Liver (tissue), 8 donors: ENCODE measurements at regions not wholly inside any gene's neighbourhood (a gene's known extent, or its start where the extent isn't known, plus 50 kb on each side); places are given as distances from the start of the nearest gene placed in this dataset.

Source experiments
- DNase-seq: peaks from one replicate; pipeline ENCODE4 v3.0.0-alpha.2; 2017; ENCODE audit warnings: low spot score
- H3K27ac ChIP-seq, 2 donors: one replicate each; pipeline ENCODE4 v1.7.0; 2013; ENCODE audit warnings: inconsistent platforms in 2 of 2, low read length in 2 of 2, control low read depth in 1 of 2, low read depth in 1 of 2, mild to moderate bottlenecking in 1 of 2
- H3K27me3 ChIP-seq, 4 donors: one replicate each; pipeline versions ENCODE4 v1.6.1 to v1.7.0; 2013; ENCODE audit warnings: low read length in 3 of 4, inconsistent platforms in 1 of 4, mild to moderate bottlenecking in 1 of 4, moderate library complexity in 1 of 4; ENCODE audit not compliant: control insufficient read depth in 4 of 4, insufficient read depth in 4 of 4
- H3K36me3 ChIP-seq, 4 donors: one replicate each; pipeline versions ENCODE4 v1.6.1 to v1.7.0; 2013; ENCODE audit warnings: low read length in 3 of 4, mild to moderate bottlenecking in 3 of 4, low read depth in 1 of 4, moderate library complexity in 1 of 4; ENCODE audit not compliant: control insufficient read depth in 4 of 4, insufficient read depth in 3 of 4
- H3K4me1 ChIP-seq, 4 donors: one replicate each; pipeline versions ENCODE4 v1.6.1 to v1.7.0; 2013; ENCODE audit warnings: low read length in 3 of 4, mild to moderate bottlenecking in 3 of 4, moderate library complexity in 1 of 4; ENCODE audit not compliant: control insufficient read depth in 4 of 4, insufficient read depth in 4 of 4
- H3K4me3 ChIP-seq, 3 donors: one replicate each; pipeline versions ENCODE4 v1.6.1 to v1.7.0; 2013; ENCODE audit warnings: low read length in 3 of 3, control low read depth in 1 of 3, low read depth in 1 of 3, mild to moderate bottlenecking in 1 of 3
- H3K9ac ChIP-seq, 2 donors: one replicate each; pipeline ENCODE4 v1.7.0; 2013; ENCODE audit warnings: low read length in 2 of 2, mild to moderate bottlenecking in 2 of 2, moderate library complexity in 2 of 2, control low read depth in 1 of 2, low read depth in 1 of 2
- H3K9me3 ChIP-seq, 4 donors: one replicate each; pipeline versions ENCODE4 v1.6.1 to v1.7.0; 2013; ENCODE audit warnings: low read length in 3 of 4; ENCODE audit not compliant: control insufficient read depth in 4 of 4
- EGR1 ChIP-seq, 2 donors: IDR thresholded peaks; 2 replicates each; pipeline ENCODE4 v1.6.1; 2016 to 2018; ENCODE audit warnings: antibody characterized with exemption in 2 of 2, low read depth in 2 of 2
- FOXA1 ChIP-seq: IDR thresholded peaks from 2 replicates; pipeline ENCODE4 v1.6.1; 2016; ENCODE audit warnings: antibody characterized with exemption
- FOXA2 ChIP-seq: IDR thresholded peaks from 2 replicates; pipeline ENCODE4 v1.6.1; 2016; ENCODE audit warnings: antibody characterized with exemption
- GABPA ChIP-seq, 2 donors: IDR thresholded peaks in 1 of 2; conservative IDR thresholded peaks in 1 of 2; 2 replicates each; pipeline ENCODE4 v1.6.1; 2016; ENCODE audit warnings: antibody characterized with exemption in 2 of 2, mild to moderate bottlenecking in 1 of 2, moderate library complexity in 1 of 2
- HNF4A ChIP-seq, 2 donors: conservative IDR thresholded peaks; 2 replicates each; pipeline ENCODE4 v1.6.1; 2016; ENCODE audit warnings: antibody characterized with exemption in 2 of 2, mild to moderate bottlenecking in 2 of 2
- HNF4G ChIP-seq: IDR thresholded peaks from 2 replicates; pipeline ENCODE4 v1.6.1; 2016; ENCODE audit warnings: antibody characterized with exemption
- NR2F2 ChIP-seq: IDR thresholded peaks from 2 replicates; pipeline ENCODE4 v1.6.1; 2016; ENCODE audit warnings: antibody characterized with exemption
- RXRA ChIP-seq, 2 donors: IDR thresholded peaks; 2 replicates each; pipeline ENCODE4 v1.6.1; 2017 to 2018; ENCODE audit warnings: antibody characterized with exemption in 2 of 2, mild to moderate bottlenecking in 1 of 2
- TAF1 ChIP-seq: conservative IDR thresholded peaks from 2 replicates; pipeline ENCODE4 v1.6.1; 2016; ENCODE audit warnings: antibody characterized with exemption, mild to moderate bottlenecking
- YY1 ChIP-seq: IDR thresholded peaks from 2 replicates; pipeline ENCODE4 v1.6.1; 2016; ENCODE audit warnings: antibody characterized with exemption, mild to moderate bottlenecking
- WGBS: extraction: QIAGEN DNeasy Blood & Tissue Kit; methylation state at CpG from one replicate; pipeline ENCODE4 v1.1.7; 2013; 5-methylcytosine and 5-hydroxymethylcytosine counted together
- TF ChIP-seq, protein P1 (sequence below): IDR thresholded peaks from 2 replicates; pipeline ENCODE4 v1.6.1; 2016; ENCODE audit warnings: antibody characterized with exemption
- TF ChIP-seq, protein P2 (sequence below): IDR thresholded peaks from 2 replicates; pipeline ENCODE4 v1.6.1; 2016; ENCODE audit warnings: antibody characterized with exemption
- TF ChIP-seq, protein P3 (sequence below): IDR thresholded peaks from 2 replicates; pipeline ENCODE4 v1.6.1; 2016; ENCODE audit warnings: antibody characterized with exemption
- TF ChIP-seq, protein P4 (sequence below): IDR thresholded peaks from 2 replicates; pipeline ENCODE4 v1.6.1; 2016; ENCODE audit warnings: antibody characterized with exemption, mild to moderate bottlenecking
- TF ChIP-seq, protein P5 (sequence below): fragments of 150-350 bp; IDR thresholded peaks from 2 replicates; pipeline ENCODE4 v1.5.1; 2017; ENCODE audit warnings: improper control_type of control experiment, low read depth, low read length; ENCODE audit not compliant: missing input control
- donor health status: healthy.
- donor health status: healthy.
- donor health status: healthy.
- donor health status: healthy.
- donor health status: healthy.

DNA sequence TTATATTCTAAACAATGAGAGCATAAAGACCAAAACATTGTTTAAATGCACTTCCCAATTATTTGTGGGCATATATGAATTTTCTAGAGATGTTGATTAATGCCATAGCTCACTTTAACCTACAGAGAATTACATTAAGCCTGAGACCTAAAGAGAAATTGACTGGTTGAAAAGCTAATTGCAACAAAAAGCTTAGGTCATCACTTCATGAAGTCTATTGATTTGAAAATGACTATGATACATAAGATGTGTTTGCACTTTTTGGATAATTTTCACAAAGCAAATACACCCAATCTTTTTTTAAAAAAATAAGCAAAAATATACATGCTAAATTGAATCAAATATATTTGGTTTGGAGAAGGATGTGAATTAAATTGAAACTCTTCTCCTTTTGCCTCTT, 532.8 kb upstream of the GOLIM4 start (continued):
- no peak for TF ChIP-seq RXRA (IDR thresholded peaks at IDR 0.05)
- no peak for TF ChIP-seq FOXA1
- TF ChIP-seq FOXA2: no peak

DNA sequence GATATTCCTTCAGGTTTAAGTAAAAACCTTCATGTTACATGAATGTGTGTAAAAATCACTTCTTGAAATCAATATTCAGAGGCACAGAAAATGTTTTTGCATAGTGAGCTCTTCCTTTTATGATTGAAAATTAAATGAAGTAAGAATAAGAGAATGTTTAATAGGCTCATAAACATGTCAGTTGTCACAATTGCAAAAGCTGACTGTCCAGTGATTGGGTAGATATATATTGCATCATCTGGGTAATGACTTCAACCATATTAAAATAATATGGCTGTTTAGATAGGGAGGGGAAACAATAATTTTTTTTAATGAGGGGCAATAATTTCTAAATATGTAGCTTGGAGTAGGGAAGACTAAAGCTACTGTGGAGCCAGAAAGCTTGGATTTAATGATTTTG, 529.8 kb upstream of the GOLIM4 start:
- DNase-seq: no peak
- no peak for TF ChIP-seq HNF4A (conservative IDR thresholded peaks at IDR 0.05)
- TF ChIP-seq, protein P1, sequence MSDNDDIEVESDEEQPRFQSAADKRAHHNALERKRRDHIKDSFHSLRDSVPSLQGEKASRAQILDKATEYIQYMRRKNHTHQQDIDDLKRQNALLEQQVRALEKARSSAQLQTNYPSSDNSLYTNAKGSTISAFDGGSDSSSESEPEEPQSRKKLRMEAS: no peak
- no peak for TF ChIP-seq FOXA1
- TF ChIP-seq, protein P2, sequence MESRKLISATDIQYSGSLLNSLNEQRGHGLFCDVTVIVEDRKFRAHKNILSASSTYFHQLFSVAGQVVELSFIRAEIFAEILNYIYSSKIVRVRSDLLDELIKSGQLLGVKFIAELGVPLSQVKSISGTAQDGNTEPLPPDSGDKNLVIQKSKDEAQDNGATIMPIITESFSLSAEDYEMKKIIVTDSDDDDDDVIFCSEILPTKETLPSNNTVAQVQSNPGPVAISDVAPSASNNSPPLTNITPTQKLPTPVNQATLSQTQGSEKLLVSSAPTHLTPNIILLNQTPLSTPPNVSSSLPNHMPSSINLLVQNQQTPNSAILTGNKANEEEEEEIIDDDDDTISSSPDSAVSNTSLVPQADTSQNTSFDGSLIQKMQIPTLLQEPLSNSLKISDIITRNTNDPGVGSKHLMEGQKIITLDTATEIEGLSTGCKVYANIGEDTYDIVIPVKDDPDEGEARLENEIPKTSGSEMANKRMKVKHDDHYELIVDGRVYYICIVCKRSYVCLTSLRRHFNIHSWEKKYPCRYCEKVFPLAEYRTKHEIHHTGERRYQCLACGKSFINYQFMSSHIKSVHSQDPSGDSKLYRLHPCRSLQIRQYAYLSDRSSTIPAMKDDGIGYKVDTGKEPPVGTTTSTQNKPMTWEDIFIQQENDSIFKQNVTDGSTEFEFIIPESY: no peak
- TF ChIP-seq YY1: no peak
- no peak for TF ChIP-seq GABPA (IDR thresholded peaks at IDR 0.05 in 1 of 2, conservative IDR thresholded peaks at IDR 0.05 in 1 of 2)
- no peak for TF ChIP-seq TAF1
- no peak for TF ChIP-seq FOXA2
- Histone ChIP-seq H3K27me3 (peaks cover 0 to 4% (median 0%) of the 10 kb centered on the region in 4 donors), H3K4me1 (no peaks in the 10 kb centered on the region), H3K4me3 (no peak overlapping the region), H3K27ac (no peak overlapping the region), H3K9ac (no peak overlapping the region), H3K36me3 (no peaks in the 10 kb centered on the region), H3K9me3 (no peaks in the 10 kb centered on the region)

DNA sequence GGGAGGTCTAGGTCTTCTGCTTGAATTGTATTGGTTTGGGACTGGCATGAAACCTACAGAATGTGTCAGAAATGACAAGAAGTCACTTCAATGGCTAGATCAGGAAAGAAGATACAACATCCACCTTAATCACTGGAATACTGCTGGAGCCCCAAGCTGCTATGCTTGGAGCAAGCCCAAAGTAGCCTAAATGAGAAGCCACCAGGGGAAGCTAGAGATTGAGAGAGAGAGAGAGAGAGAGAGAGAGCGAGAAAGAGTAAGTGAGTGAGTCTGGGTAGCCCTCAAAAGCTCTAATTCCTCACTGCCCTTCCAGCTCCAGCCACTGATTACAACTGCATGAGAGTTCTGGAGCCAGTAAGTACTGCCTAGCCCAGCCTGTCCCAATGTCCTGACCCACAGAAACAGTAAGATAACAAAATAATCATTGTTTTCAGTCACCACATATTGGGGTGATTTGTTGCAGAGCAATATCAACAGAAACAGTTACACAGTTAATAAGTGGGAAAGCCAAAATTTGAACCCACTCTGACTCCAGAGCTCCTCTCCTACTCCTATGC, 529.2 kb upstream of the GOLIM4 start:
- WGBS: 94% methylated on average over 1 of the region's 1 CpG
- Histone ChIP-seq H3K9ac (no peak overlapping the region), H3K27me3 (peaks cover 0 to 4% (median 0%) of the 10 kb centered on the region in 4 donors), H3K36me3 (no peaks in the 10 kb centered on the region), H3K27ac (no peak overlapping the region), H3K9me3 (no peaks in the 10 kb centered on the region), H3K4me1 (no peaks in the 10 kb centered on the region), H3K4me3 (no peak overlapping the region)
- DNase-seq: no peak
- TF ChIP-seq, protein P2: no peak
- TF ChIP-seq, protein P1: no peak
- TF ChIP-seq HNF4G (no peak), FOXA2 (no peak), NR2F2 (no peak), EGR1 (IDR thresholded peaks at IDR 0.05; ENCODE audit: low read depth in 2 of 2) (no peak), YY1 (no peak)
- TF ChIP-seq, protein P3, sequence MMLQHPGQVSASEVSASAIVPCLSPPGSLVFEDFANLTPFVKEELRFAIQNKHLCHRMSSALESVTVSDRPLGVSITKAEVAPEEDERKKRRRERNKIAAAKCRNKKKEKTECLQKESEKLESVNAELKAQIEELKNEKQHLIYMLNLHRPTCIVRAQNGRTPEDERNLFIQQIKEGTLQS: no peak
- TF ChIP-seq, protein P4, sequence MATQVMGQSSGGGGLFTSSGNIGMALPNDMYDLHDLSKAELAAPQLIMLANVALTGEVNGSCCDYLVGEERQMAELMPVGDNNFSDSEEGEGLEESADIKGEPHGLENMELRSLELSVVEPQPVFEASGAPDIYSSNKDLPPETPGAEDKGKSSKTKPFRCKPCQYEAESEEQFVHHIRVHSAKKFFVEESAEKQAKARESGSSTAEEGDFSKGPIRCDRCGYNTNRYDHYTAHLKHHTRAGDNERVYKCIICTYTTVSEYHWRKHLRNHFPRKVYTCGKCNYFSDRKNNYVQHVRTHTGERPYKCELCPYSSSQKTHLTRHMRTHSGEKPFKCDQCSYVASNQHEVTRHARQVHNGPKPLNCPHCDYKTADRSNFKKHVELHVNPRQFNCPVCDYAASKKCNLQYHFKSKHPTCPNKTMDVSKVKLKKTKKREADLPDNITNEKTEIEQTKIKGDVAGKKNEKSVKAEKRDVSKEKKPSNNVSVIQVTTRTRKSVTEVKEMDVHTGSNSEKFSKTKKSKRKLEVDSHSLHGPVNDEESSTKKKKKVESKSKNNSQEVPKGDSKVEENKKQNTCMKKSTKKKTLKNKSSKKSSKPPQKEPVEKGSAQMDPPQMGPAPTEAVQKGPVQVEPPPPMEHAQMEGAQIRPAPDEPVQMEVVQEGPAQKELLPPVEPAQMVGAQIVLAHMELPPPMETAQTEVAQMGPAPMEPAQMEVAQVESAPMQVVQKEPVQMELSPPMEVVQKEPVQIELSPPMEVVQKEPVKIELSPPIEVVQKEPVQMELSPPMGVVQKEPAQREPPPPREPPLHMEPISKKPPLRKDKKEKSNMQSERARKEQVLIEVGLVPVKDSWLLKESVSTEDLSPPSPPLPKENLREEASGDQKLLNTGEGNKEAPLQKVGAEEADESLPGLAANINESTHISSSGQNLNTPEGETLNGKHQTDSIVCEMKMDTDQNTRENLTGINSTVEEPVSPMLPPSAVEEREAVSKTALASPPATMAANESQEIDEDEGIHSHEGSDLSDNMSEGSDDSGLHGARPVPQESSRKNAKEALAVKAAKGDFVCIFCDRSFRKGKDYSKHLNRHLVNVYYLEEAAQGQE: no peak
- TF ChIP-seq, protein P5, sequence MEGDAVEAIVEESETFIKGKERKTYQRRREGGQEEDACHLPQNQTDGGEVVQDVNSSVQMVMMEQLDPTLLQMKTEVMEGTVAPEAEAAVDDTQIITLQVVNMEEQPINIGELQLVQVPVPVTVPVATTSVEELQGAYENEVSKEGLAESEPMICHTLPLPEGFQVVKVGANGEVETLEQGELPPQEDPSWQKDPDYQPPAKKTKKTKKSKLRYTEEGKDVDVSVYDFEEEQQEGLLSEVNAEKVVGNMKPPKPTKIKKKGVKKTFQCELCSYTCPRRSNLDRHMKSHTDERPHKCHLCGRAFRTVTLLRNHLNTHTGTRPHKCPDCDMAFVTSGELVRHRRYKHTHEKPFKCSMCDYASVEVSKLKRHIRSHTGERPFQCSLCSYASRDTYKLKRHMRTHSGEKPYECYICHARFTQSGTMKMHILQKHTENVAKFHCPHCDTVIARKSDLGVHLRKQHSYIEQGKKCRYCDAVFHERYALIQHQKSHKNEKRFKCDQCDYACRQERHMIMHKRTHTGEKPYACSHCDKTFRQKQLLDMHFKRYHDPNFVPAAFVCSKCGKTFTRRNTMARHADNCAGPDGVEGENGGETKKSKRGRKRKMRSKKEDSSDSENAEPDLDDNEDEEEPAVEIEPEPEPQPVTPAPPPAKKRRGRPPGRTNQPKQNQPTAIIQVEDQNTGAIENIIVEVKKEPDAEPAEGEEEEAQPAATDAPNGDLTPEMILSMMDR: no peak
